Stomach (tissue), 8 donors: ENCODE measurements at regions not wholly inside any gene's neighbourhood (a gene's known extent, or its start where the extent isn't known, plus 50 kb on each side); places are given as distances from the start of the nearest gene placed in this dataset.

Experiments
- DNase-seq, 2 donors: peaks; one replicate each; pipeline versions ENCODE4 v3.0.0 to v3.0.0-alpha.2; 2013 to 2019
- H3K27ac ChIP-seq, 5 donors: fragments of 200-600 bp in 4 of 5; sonication (generic) in 4 of 5; one replicate each; pipeline ENCODE4 v1.5.1; 2013 to 2019; ENCODE audit warnings: mild to moderate bottlenecking in 1 of 5, moderate library complexity in 1 of 5
- H3K27me3 ChIP-seq, 3 donors: fragments of 200-600 bp; sonication (generic); one replicate each; pipeline ENCODE4 v1.5.1; 2017 to 2019; ENCODE audit warnings: mixed run types in 1 of 3
- H3K36me3 ChIP-seq, 4 donors: fragments of 200-600 bp; sonication (generic); 1 replicate in 3 of 4; 2 replicates in 1 of 4; pipeline ENCODE4 v1.5.1; 2016 to 2019
- H3K4me1 ChIP-seq, 4 donors: fragments of 200-600 bp; sonication (generic); one replicate each; pipeline ENCODE4 v1.5.1; 2016 to 2019
- H3K4me3 ChIP-seq, 4 donors: fragments of 200-600 bp; sonication (generic) in 3 of 4; one replicate each; pipeline ENCODE4 v1.5.1; 2016 to 2019; ENCODE audit warnings: mild to moderate bottlenecking in 1 of 4
- H3K9me3 ChIP-seq, 4 donors: fragments of 200-600 bp; sonication (generic); one replicate each; pipeline ENCODE4 v1.5.1; 2016 to 2019
- CTCF ChIP-seq, 7 experiments: fragments of 450-650 bp in 4 of 7; fragments of 200-600 bp in 3 of 7; sonication (generic) in 3 of 7; IDR thresholded peaks; one replicate each; pipeline ENCODE4 v1.5.1; 2016 to 2019; ENCODE audit warnings: antibody characterized with exemption in 7 of 7, control low read depth in 2 of 7, mild to moderate bottlenecking in 1 of 7
- EP300 ChIP-seq: sonication (generic); formaldehyde crosslinking; IDR thresholded peaks from one replicate; pipeline ENCODE4 v1.6.1; 2017; ENCODE audit warnings: antibody characterized with exemption
- POLR2A ChIP-seq, 4 donors: fragments of 450-650 bp; IDR thresholded peaks; one replicate each; pipeline ENCODE4 v1.6.1; 2016; ENCODE audit warnings: antibody characterized with exemption in 4 of 4, control low read depth in 2 of 4, mild to moderate bottlenecking in 1 of 4, moderate library complexity in 1 of 4
- POLR2AphosphoS5 ChIP-seq, 3 donors: sonication (generic); formaldehyde crosslinking; IDR thresholded peaks; one replicate each; pipeline ENCODE4 v1.6.1; 2016; ENCODE audit warnings: antibody characterized with exemption in 3 of 3
- WGBS, 5 donors: extraction: QIAGEN DNeasy Blood & Tissue Kit in 3 of 5; methylation state at CpG; one replicate each; pipeline versions ENCODE4 v1.1.5 to v1.1.7; 2013 to 2018; 5-methylcytosine and 5-hydroxymethylcytosine counted together
- intact Hi-C: fragments of 100-400 bp; cut with DNase I; formaldehyde crosslinking; loops from one replicate; pipeline ENCODE4 v1.15.1; 2023; ENCODE audit warnings: low total_unique reads
- donor health status: healthy with polysubstance abuse.
- donor health status: Bipolar disorder and iron deficiency.
- donor health status: healthy.

GRCh38 chr14:98756749-98757148 lies 515.2 kb downstream of the BCL11B start:
- Histone ChIP-seq H3K4me3 (no peak overlapping the region), H3K4me1 (no peaks in the 10 kb centered on the region), H3K27me3 (peaks cover 0 to 6% (median 0%) of the 10 kb centered on the region in 3 donors), H3K27ac (no peak overlapping the region), H3K9me3 (peaks cover 0 to 19% (median 0%) of the 10 kb centered on the region in 4 donors), H3K36me3 (no peaks in the 10 kb centered on the region)
- no peak for TF ChIP-seq EP300
- no peak for TF ChIP-seq POLR2A (IDR thresholded peaks at IDR 0.05)
- TF ChIP-seq CTCF (IDR thresholded peaks at IDR 0.05) = no peak
- no peak for DNase-seq
- WGBS, 5 donors = 71 to 85% (median 79%) methylated on average over 6 of the region's 6 CpGs
- intact Hi-C loops = no loop called here

- H3K9me3 ChIP-seq = peaks cover 0 to 30% (median 10%) of the 10 kb centered on the region in 4 donors
- H3K4me3 ChIP-seq = no peak overlapping the region
- intact Hi-C loops = no loop called here
- WGBS, 5 donors = 43 to 100% (median 89%) methylated on average over 1 of the region's 1 CpG
- no peak for DNase-seq
- H3K4me1 ChIP-seq = no peaks in the 10 kb centered on the region
- H3K27ac ChIP-seq = no peak overlapping the region
- TF ChIP-seq CTCF (IDR thresholded peaks at IDR 0.05) (no peak), POLR2A (IDR thresholded peaks at IDR 0.05) (no peak), POLR2AphosphoS5 (IDR thresholded peaks at IDR 0.05) (no peak), EP300 (no peak)
- H3K36me3 ChIP-seq = no peaks in the 10 kb centered on the region
- peaks cover 0 to 6% (median 0%) of the 10 kb centered on the region in 3 donors for H3K27me3 ChIP-seq
Measured at GRCh38 chr14:98758440-98758839, 513.6 kb downstream of the BCL11B start.

- TF ChIP-seq POLR2A (IDR thresholded peaks at IDR 0.05) = no peak
Measured at GRCh38 chr14:98761993-98762392, 510.0 kb downstream of the BCL11B start.

GRCh38 chr14:98766818-98767217 lies 505.2 kb downstream of the BCL11B start:
- H3K36me3 ChIP-seq = no peaks in the 10 kb centered on the region
- H3K4me1 ChIP-seq = no peaks in the 10 kb centered on the region
- H3K27me3 ChIP-seq = no peaks in the 10 kb centered on the region
- H3K9me3 ChIP-seq = peaks cover 0 to 23% (median 20%) of the 10 kb centered on the region in 4 donors
- TF ChIP-seq POLR2AphosphoS5 (IDR thresholded peaks at IDR 0.05) (no peak), EP300 (no peak), CTCF (IDR thresholded peaks at IDR 0.05) (no peak), POLR2A (IDR thresholded peaks at IDR 0.05) (no peak)
- intact Hi-C loops = no loop called here
- DNase-seq = no peak
- H3K27ac ChIP-seq = no peak overlapping the region
- WGBS, 5 donors = 55 to 65% (median 59%) methylated on average over 4 of the region's 4 CpGs
- H3K4me3 ChIP-seq = no peak overlapping the region

More at GRCh38 chr14:98761993-98762392, 510.0 kb downstream of the BCL11B start:
- intact Hi-C loops = no loop called here
- H3K9me3 ChIP-seq = peaks cover 0 to 28% (median 20%) of the 10 kb centered on the region in 4 donors
- no peak overlapping the region for H3K27ac ChIP-seq
- WGBS, 5 donors = 82 to 92% (median 85%) methylated on average over 1 of the region's 1 CpG
- peaks cover 0 to 6% (median 0%) of the 10 kb centered on the region in 3 donors for H3K27me3 ChIP-seq
- H3K4me3 ChIP-seq = no peak overlapping the region
- DNase-seq = no peak
- H3K36me3 ChIP-seq = no peaks in the 10 kb centered on the region
- H3K4me1 ChIP-seq = no peaks in the 10 kb centered on the region

GRCh38 chr14:98769326-98769725 lies 502.7 kb downstream of the BCL11B start:
- intact Hi-C loops = no loop called here
- WGBS, 5 donors = 69 to 82% (median 79%) methylated on average over 10 of the region's 10 CpGs

More at GRCh38 chr14:98769326-98769725, 502.7 kb downstream of the BCL11B start:
- Histone ChIP-seq H3K4me1 (no peaks in the 10 kb centered on the region), H3K27ac (no peak overlapping the region), H3K27me3 (no peaks in the 10 kb centered on the region), H3K4me3 (no peak overlapping the region), H3K9me3 (peaks cover 0 to 3% (median 2%) of the 10 kb centered on the region in 4 donors), H3K36me3 (no peaks in the 10 kb centered on the region)
- no peak for TF ChIP-seq CTCF (IDR thresholded peaks at IDR 0.05)
- TF ChIP-seq EP300 = no peak
- no peak for TF ChIP-seq POLR2AphosphoS5 (IDR thresholded peaks at IDR 0.05)
- TF ChIP-seq POLR2A (IDR thresholded peaks at IDR 0.05) = no peak
- no peak for DNase-seq
